ENCODE measurements at regions not wholly inside any gene's neighbourhood (a gene's known extent, or its start where the extent isn't known, plus 50 kb on each side); places are given as distances from the start of the nearest gene placed in this dataset.
"Not testable (repeated sequence)": the region's sequence is repeated elsewhere in the genome, so short reads cannot be mapped to it uniquely, and the experiment has no call there.

DNA sequence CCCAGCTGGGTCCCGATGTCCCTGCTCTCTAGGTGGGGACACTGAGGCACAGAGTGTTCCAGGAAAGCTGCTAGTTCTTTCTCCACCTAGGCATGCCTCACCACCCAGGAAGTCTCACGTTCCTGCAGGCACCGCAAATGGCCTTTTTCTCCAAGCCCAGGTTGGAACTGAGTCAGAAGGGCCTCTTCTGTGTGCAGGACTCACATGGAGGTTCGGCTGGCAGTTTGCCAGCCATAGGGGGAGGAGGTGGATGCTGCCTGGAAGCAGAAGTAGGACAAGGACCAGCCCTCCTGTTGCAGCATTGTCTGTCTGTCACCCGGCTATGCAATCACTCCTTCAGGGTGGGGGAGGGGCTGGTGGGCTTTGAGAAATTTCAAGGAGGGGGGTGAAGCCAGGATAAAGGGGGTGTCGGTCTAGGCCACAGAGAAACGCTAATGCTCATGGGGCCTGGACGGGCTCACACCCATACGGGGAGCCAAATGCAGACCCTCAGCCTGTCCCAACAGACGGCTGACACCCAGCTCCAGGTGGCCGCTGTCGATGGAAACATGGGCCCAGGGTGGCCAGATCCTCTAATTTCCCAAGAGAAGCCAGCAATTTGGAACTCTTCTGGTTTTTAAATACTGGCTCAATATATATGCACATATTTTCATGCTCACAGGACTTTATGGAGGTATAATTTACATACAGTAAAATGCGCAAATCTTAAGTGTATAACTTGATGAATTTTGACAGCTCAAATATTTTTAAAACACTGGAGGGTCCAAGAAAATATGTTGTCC lies 120.5 kb downstream of the PHETA1 start:
- DNase-seq (ENCODE audit: low read depth) = no peak

- DNase-seq (ENCODE audit: low read depth) = no peak
Measured at GRCh38 chr12:111247083-111247783, 121.7 kb downstream of the PHETA1 start.

DNA sequence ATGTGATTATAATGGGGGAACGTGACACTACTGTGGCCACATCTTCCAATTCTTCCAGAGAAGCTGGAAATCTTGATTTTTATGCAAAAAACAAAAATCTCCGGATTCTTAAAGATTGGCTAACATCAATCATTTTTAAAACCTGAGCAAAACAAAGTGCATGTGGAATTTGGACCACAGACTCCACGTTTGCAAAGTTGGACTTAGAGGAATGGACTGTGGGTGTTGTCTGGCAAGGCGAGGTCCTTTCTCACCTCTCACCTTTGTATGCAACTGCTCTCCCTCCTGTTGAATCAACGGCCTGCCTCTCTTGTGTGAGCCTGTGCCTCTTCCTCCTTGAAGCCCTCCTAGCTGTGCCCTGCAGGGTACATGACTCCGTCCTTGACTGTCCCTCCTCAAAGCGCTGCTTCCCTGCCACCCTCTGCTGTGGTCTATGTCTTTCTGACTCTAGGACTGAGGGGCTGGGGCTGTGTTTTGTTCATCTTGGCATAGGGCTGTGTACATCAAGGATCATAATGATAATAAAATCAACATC lies 122.4 kb downstream of the PHETA1 start:
- DNase-seq (ENCODE audit: low read depth) = no peak

DNA sequence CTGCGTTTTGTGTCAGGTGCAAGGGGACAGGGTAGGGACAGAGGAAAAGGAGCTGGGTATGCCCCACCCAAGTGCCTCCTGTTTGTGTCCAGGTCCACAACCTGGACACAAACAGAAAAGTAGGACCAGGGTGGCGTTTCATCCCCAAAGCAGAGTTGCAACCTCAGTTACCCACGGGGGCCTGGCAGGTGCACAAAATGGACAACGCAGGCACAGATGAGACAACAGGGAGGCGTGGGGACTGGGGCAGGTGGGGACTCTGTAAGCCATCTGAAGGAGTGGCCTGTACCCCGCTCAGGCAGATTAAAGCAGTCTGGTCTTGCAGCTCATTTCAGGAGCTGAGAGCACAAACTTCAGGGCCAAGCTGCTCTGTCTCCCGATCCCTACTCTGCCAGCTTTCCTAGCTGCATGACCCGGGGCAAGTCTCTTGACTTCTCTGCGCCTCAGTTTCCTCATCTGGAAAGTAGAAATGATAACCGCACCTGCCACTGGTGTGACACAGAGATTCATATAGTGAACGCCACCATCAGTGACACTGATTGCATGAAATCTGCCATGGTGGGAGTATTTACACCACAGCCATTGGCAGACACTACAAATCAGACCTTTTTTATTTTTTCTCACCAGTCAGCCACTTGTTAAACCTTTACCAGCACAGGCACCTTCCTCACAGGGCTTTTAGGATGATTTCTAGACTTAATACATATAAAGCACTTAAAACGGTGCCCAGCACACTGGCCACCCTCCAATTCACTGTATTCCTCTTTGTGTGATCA lies 123.0 kb downstream of the PHETA1 start:
- DNase-seq (ENCODE audit: low read depth) = no peak

DNA sequence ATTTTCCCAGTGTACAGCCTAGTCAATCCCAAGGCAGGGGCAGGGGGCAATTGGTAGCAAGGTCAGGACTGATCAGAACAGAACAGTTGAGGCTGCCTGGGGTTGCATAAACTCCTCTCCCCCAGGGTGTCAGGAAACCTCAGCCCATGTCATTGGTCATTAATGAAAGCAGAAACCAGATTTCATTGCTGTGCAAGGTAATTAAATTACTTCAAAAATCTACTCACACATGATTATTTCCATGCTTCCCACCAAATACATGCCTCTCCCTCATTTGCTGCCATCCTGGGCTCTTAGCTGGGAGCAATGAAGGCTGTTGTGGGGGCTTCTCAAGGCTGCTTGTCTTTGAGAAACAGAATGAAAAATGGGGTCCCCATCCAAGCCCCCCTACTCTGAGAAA lies 124.2 kb downstream of the PHETA1 start:
- no peak for DNase-seq (ENCODE audit: low read depth)

DNA sequence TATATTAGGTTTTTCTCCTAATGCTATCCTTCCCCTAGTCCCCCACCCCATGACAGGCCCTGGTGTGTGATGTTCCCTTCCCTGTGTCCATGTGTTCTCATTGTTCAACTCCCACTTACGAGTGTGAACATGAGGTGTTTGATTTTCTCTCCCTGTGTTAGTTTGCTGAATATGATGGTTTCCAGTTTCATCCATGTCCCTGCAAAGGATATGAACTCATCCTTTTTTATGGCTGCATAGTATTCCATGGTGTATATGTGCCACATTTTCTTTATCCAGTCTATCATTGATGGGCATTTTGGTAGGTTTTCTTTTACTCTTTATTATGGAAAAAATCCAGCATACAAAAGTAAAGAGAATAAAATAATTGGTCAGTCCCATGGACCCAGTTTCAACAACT lies 126.1 kb downstream of the PHETA1 start:
- not testable (repeated sequence) for DNase-seq (ENCODE audit: low read depth)

- DNase-seq (ENCODE audit: low read depth) = no peak
Measured at GRCh38 chr12:111242184-111242583, 126.7 kb downstream of the PHETA1 start.

GRCh38 chr12:111240374-111240773 lies 128.5 kb downstream of the PHETA1 start:
- no peak for DNase-seq (ENCODE audit: low read depth)

GRCh38 chr12:111239235-111239634 lies 129.7 kb downstream of the PHETA1 start:
- DNase-seq (ENCODE audit: low read depth) = no peak

DNA sequence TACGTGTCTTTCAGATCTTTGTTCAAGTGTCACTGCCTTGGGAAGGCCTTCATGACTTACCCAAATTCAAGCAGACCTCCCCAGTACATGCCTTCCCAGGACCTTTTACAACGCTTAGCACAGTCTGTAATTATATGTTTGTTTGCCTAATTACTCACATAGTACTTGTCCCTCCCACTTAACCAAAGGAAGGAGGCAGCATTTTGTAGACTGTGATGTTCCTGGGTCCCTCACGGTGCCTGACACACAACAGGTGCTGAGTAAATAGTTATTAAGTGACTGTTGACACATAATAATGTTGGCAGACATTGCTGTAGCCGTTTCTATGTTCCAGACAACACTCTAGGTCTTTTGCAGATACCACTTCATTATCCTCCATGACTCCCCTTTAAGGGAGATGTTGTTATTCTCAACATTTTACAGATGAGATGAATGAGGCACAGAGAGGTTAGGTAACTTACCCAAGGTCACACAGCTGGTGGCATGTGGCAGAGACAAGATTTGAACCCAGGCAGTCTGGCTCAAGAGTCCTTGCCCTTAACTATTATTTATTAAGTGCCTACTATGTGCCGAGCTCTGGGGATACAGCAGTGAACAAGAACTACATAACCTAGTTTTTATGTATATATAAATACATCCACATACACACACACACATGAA lies 130.7 kb downstream of the PHETA1 start:
- DNase-seq (ENCODE audit: low read depth) = no peak

DNA sequence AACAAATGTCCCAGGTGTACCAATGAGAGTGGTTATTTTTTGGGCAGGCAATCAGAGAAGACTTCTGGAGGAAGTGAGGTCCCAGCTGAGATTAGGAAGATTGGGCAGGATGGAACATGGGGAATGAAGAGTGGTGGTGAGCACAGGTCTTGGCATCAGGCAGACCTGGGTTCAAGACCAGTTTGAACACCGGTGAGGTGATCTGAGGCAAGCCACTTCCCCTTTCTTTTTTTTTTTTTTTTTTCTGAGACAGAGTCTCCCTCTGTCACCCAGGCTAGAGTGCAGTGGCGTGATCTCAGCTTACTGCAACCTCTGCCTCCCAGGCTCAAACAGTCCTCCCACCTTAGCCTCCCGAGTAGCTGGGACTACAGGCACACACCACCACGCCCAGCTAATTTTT lies 134.4 kb downstream of the PHETA1 start:
- not testable (repeated sequence) for DNase-seq (ENCODE audit: low read depth)

DNA sequence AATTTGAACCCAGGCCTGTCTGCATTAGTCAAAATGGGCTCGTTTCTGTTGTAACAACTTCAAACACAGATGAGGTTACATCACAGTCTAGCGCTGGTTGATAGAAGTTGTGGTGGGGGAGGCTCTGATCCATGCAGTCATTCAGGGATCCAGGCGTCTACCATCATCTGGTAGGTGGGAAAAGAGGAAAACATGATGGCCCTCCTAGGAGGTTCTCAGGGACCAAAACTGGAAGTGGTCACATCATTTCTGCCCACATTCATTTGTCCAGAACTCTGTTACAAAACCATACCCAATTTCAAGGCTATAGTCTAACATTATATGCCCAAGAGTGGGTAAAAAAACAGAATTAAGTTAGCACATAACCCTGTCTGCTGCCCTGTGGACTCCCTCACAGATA lies 135.1 kb downstream of the PHETA1 start:
- no peak for DNase-seq (ENCODE audit: low read depth)

- DNase-seq (ENCODE audit: low read depth) = no peak
Measured at GRCh38 chr12:111230649-111231048, 138.2 kb downstream of the PHETA1 start.

GRCh38 chr12:111228916-111229666 lies 139.8 kb downstream of the PHETA1 start:
- DNase-seq (ENCODE audit: low read depth) = no peak

- DNase-seq (ENCODE audit: low read depth) = no peak
Measured at GRCh38 chr12:111227476-111228420, 141.1 kb downstream of the PHETA1 start.

- no peak for DNase-seq (ENCODE audit: low read depth)
Measured at GRCh38 chr12:111226680-111227079, 142.2 kb downstream of the PHETA1 start.

- no peak for DNase-seq (ENCODE audit: low read depth)
Measured at GRCh38 chr12:111225307-111225706, 143.6 kb downstream of the PHETA1 start.

DNA sequence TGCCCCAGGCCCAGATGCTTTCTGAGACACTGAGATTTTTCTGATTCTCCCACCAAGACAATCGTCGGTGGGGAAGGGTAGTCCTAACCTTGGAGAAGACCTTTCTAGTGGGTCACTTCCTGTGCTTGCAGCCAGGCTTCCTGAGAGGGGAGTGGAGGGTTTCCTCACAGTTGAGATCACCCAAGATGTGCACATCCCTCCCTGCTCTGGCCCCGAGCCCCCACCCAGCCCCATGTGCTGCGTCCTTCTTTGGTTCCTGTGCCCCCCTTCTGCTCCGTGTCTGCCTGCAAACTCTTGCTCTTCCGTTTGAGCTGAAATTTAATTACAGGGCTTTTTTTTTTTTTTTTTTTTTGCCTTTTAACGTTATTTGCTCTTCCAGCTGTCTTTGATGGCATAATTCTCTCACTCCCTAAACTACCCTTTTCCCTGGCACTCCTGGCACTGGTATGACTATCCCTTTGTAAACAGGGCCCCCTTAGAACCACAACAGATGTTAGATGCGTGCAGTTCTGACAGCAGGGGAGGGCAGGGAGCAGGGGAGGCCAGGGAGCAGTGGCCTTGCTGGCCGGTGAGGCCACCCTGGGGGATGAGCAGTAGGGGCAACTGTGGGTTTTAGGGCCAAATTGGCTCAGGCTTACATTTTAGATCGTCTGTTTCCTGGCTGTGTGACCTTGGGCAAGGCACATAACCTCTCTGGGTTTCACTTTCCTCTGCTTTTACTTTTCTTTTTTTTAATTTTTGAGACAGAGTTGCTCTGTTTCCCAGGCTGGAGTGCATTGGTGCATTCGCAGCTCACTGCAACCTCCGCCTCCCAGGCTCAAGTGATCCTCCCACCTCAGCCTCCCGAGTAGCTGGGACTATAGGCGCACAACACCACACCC lies 144.5 kb downstream of the PHETA1 start:
- DNase-seq (ENCODE audit: low read depth) = no peak

DNA sequence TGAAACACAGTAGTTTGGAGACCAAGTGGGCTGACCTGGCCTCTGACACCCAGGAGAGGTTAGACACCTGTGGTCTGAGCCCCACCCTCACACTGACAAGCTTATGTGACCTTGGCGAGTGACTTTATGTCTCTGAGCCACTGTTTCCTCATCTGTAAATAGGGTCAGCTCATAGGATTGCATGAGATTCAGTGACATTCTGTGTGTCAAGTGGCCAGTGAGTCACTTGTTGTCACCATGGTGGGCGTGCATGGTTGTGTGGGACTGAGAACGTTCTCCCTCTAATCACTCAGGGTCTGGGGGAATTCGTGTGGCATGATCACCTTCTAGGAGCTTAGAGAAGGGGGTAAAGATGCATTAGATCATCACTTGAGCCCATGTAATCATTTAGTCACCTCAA lies 146.4 kb downstream of the PHETA1 start:
- no peak for DNase-seq (ENCODE audit: low read depth)
